Inflammatory macrophage (primary cell): ENCODE measurements at regions not wholly inside any gene's neighbourhood (a gene's known extent, or its start where the extent isn't known, plus 50 kb on each side); places are given as distances from the start of the nearest gene placed in this dataset.

ENCODE experiments used
- DNase-seq, 2 donors: peaks; one replicate each; pipeline ENCODE4 v3.0.0-alpha.2; 2020 to 2022

DNA sequence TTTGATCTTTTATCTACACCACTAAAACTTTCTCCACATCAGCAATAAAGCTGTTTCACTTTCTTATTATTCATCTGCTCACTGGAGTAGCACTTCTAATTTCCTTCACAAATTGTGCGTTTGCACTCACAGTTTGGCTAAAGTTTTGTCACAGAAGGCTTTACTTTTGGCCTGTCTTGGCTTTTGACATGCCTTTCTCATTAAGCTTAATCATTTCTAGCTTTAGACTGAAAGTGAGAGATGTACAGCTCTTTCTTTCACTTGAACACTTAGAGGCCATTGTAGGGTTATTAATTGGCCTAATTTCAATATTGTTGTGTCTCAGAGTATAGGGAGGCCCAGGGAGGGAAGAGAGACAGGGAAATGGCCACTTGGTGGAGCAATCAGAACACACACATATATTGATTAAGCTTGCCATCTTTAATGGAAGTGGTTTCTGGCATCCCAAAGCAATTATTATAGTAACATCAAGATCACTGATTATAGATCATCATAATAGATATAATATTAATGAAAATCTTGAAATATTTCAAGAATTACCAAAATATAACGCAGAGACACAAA is 512.5 kb downstream of the ETV1 start:
- no peak for DNase-seq

DNA sequence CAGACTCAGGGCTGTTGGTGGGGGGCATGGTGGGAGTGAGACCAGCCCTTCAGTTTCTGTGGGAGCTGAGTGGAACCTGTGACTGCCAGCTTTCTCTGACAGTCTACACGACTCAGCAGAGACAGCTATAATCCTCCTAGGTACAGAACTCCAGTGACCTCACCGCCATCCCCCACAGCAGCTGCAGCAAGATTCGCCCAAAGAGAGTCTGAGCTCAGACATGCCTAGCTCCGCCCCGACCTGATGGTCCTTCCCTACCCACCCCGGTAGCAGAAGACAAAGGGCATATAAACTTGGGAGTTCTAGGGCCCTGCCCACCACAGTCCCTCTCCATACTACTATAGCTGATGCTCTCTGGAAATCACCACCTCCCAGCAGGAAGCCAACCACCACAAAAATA is 500.1 kb downstream of the ETV1 start:
- DNase-seq = no peak

- no peak for DNase-seq
Observed at GRCh38 chr7:13496976-13497375, 492.5 kb downstream of the ETV1 start.

GRCh38 chr7:13508586-13508985 is 480.9 kb downstream of the ETV1 start:
- no peak for DNase-seq

DNA sequence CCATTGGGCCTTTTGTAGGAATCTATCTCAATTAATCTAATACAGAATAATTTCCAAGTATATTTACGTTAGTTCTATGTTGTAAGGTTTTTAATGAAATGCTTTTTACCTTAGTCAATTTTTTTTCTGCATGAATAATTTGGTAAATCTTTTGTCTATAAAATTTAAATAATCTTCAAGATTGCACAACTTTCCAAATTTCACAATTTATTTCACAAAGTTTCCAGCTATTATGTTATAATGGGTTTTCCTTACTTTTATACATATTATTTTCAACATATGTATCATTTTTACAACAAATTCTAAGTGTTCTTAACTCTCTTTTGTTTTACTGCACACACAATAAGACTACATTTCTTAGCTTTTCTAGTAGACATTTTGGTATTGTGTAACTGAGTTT is 470.7 kb downstream of the ETV1 start:
- no peak for DNase-seq

- DNase-seq = no peak
Observed at GRCh38 chr7:13524076-13524475, 465.4 kb downstream of the ETV1 start.

- DNase-seq = no peak
Observed at GRCh38 chr7:13532028-13532753, 457.3 kb downstream of the ETV1 start.

DNA sequence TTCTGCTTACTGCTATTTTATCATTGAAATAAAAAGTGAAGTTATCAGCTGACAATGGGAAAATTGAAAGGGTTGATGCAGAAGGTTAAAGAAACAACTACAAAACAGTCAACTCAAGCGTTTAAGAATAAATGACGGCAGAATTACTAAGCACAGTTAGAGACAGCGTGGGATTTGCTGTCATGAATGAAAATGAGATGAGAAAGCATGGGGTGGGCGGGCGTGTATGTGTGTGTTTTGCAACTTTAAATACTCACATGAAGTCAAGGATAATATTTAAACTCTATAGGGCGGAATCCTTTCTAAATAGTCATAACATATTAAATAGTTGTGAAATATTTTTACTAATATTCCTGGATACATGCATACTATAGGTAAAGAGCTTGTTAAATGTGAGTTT is 450.8 kb downstream of the ETV1 start:
- DNase-seq = no peak

DNA sequence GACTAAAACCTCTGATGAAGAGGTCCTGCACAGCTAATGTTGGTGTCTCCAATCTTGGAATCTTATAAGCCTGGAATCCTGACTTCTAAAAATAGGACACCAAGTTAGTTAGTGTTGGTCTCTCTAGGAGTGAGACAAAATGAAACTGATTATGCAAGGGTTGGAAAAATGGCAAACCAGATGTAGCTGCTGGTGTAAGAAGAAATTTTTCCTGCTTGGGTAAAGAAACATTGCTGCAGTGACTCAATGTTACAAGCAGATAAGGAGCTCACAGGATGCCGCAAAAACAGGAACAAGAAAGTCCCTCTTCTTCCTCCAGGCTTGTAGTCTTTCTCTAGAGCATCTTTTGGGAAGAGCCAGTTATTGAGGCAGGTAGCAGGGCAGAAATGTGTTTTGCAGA is 449.0 kb downstream of the ETV1 start:
- no peak for DNase-seq

- DNase-seq = no peak
Observed at GRCh38 chr7:13541326-13541725, 448.1 kb downstream of the ETV1 start.

DNA sequence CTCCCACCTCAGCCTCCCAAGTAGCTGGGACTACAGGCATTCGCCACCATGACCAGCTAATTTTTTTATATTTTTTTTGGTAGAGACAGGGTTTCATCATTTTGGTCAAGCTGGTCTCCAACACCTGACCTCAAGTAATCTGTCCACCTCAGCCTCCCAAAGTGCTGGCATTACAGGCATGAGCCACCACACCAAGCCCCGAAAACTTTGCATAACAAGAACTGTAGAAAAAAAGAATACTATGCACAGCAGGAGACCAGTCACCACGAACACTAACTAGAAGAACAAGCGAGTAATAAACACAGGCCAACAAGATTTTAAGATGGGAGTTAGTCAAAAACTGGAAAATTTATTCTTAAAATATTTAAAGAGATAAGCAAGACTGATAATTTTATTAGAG is 447.0 kb downstream of the ETV1 start:
- DNase-seq = no peak

GRCh38 chr7:13551503-13551902 is 438.0 kb downstream of the ETV1 start:
- DNase-seq = no peak

DNA sequence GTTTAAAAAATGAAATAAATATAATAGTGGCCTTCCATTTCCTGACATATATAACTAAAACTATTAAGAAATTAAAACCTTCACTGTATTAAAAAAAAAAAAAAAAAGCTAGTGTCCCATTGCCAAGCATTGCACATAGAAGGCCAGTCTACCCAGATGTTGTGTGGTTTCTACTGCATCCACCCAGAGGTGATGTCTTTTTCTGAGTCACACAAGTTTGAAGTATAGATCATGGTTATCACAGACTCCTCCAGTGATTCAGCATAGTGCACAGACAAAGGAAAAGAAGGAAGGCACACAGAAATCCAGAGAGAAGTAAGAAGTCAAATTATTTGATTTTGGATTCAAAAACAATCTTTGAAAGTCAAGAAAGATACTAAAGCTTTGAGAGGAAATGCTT is 429.0 kb downstream of the ETV1 start:
- no peak for DNase-seq

- no peak for DNase-seq
Observed at GRCh38 chr7:13563257-13563656, 426.2 kb downstream of the ETV1 start.

DNA sequence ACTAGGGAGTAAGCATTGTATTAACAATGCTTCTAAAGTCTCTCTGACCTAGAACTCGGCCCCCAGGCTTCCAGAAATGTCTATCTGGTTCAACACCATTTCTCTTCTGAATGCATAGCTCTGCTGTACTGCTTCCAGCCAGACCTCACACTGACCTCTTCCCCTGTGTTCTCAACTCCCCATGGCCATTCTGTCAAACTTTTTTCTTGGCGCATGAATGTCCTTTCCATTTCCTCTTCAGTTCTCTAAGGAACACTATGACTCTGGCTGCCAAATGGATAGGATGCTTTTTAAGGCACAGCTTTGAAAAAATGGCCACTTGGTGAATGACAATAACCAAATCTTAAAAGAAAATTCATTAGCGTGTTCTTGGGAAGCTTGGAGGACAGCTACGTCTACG is 425.8 kb downstream of the ETV1 start:
- no peak for DNase-seq

DNA sequence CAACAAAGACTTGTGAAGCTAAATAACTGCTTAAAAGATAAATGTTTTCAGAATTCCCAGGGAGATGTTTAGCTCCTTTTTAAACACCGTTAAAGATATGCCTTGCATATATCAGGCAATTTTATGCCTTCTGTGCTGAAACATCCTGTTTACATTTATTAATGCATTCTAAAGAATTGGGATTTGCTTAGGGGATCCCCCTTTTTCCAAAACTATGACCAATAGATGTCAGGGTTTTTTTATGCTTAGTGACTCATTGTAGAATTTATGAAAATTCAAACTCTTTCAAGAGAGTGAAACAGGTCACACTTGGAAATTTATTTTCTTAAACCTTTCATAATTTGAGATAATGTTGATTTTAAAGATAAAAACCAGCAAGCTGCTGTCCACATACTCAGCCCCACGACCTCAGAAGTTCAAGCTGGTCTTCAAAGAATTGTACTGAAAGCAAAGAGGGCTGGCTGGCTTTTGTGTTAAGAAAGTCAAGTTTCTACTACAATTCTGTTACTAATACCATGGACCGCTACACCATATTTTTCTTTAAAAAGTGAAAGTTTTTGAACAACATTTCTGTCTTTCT is 411.8 kb downstream of the ETV1 start:
- no peak for DNase-seq

- no peak for DNase-seq
Observed at GRCh38 chr7:13578294-13578693, 411.2 kb downstream of the ETV1 start.

DNA sequence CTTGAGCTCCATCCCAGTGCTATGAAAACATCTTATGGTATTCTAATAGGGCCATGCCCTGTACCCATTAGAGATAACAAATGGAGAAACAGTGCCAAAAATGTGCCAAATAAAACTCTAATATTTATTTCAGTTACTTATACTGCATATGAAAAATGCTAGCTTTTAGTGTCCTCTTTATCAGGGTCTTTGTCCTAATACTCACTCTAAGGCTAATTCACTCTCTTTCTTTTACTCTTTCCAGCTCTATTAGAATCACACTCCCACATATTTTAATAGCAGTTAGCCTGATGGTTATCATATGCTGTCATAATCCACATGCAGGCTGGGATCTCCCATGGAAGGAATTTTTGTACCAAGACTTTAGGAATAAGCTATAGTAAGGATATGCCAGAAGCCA is 408.4 kb downstream of the ETV1 start:
- no peak for DNase-seq

DNA sequence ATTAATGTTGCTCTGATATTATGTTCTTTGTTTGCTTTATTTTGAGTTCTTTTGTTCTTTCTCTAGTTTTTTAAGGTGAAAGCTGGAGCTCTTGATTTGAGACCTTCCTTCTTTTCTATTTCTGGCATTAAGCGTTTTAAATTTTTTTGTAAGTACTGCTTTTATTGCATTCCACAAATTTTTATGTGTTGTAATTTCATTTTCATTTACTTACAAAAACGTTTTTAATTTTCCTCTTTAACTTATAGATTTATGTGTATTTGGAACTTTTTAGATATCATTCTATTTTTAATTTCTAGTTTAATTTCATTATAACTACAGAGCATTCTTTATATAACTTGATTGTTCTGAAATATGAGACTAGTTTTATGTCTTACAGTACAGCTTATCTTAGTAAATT is 395.6 kb downstream of the ETV1 start:
- DNase-seq = no peak

- DNase-seq = no peak
Observed at GRCh38 chr7:13602036-13602435, 387.4 kb downstream of the ETV1 start.

DNA sequence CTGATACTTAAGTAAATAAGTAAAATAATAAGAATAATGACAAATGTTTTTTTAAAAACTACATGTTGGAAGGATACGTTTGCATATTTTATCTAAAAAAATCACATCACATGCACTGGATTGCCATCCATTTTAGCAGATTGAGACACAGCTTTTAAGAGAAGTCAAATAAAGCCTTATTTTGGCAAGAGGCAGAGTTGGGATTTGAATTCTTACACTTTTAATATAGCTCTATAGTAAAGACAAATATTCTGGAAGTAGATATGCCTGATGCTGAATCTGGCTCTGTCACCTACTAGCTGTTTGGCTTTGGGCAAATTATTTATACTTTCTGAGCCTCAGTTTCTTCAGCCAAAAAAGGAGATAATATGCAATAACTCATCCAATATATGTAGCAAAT is 386.4 kb downstream of the ETV1 start:
- no peak for DNase-seq

DNA sequence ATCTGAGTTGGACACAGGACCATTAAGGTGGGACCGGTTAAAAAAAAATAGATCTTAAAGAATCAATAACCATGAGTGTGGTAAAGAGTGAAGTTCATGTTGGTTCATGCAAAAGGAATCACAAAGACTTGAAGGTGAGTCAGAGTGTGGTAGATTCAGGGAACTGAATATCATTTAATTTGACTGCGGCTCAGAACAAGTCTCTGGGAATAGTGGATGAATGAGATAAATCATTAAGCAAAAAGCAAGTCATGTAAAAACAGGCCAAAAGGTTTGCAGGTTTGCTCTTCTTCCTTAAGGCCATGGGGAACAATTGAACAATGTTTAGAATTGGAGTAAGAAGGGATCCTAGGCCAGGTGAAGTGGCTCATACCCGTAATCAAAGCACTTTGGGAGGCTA is 385.8 kb downstream of the ETV1 start:
- no peak for DNase-seq

GRCh38 chr7:13604178-13604577 is 385.3 kb downstream of the ETV1 start:
- no peak for DNase-seq

GRCh38 chr7:13610372-13610771 is 379.1 kb downstream of the ETV1 start:
- DNase-seq = no peak

GRCh38 chr7:13615679-13616078 is 373.8 kb downstream of the ETV1 start:
- no peak for DNase-seq
